BLaER1 treated with 17β-estradiol and CSF1 and Interleukin-3, amounts not matched to agents 10 nM and 100 nM (cell line): ENCODE measurements at regions not wholly inside any gene's neighbourhood (a gene's known extent, or its start where the extent isn't known, plus 50 kb on each side); places are given as distances from the start of the nearest gene placed in this dataset.

Experiments
- H3K27ac ChIP-seq, 11 experiments: shearing (Covaris generic); formaldehyde crosslinking; 2 replicates each; pipeline ENCODE4 v1.8.1; 2022
- H3K27me3 ChIP-seq, 11 experiments: shearing (Covaris generic); formaldehyde crosslinking; 2 replicates each; pipeline ENCODE4 v1.8.1; 2022
- H3K36me3 ChIP-seq, 11 experiments: shearing (Covaris generic); formaldehyde crosslinking; 2 replicates each; pipeline ENCODE4 v1.8.1; 2022
- H3K4me1 ChIP-seq, 10 experiments: shearing (Covaris generic); formaldehyde crosslinking; 2 replicates each; pipeline ENCODE4 v1.8.1; 2022
- H3K4me2 ChIP-seq, 11 experiments: shearing (Covaris generic); formaldehyde crosslinking; 2 replicates each; pipeline ENCODE4 v1.8.1; 2022
- H3K4me3 ChIP-seq, 10 experiments: shearing (Covaris generic); formaldehyde crosslinking; 2 replicates each; pipeline ENCODE4 v1.8.1; 2022
- H3K9ac ChIP-seq, 11 experiments: shearing (Covaris generic); formaldehyde crosslinking; 2 replicates each; pipeline ENCODE4 v1.8.1; 2022
- H3K9me3 ChIP-seq, 11 experiments: shearing (Covaris generic); formaldehyde crosslinking; replicated peaks in 1 of 11; 2 replicates each; pipeline ENCODE4 v1.8.1; 2022
- H4K20me1 ChIP-seq, 11 experiments: shearing (Covaris generic); formaldehyde crosslinking; 2 replicates each; pipeline ENCODE4 v1.8.1; 2022
- Cebpa-rat ChIP-seq, 11 experiments: shearing (Covaris generic); IDR thresholded peaks; 2 replicates each; pipeline ENCODE4 v1.8.1; 2022

DNA sequence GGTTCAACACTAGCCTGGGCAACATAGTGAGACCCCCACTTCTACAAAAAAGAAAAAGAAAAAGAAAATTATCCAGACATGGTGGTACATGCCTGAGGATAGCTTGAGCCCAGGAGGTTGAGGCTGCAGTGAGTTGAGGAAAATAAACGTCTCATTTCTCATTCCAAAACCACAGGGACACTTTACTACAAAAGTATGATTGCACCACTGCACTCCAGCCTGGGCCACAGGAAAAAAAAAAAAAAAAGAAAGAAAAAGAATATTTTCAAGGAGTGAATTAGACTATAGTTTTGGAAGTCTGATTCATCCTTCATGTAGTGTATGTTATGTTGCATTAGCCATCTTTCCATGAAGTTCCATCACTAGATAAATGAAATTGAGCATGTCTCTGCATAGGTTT, 149.5 kb upstream of the THBS1 start:
- no peaks in the 10 kb centered on the region for H3K36me3 ChIP-seq
- H3K27ac ChIP-seq = peak overlapping the region in 4 of 11 experiments; percentile 5 to 52 (median 22); a peak in 2 of 22 replicates
- H3K4me1 ChIP-seq = peaks cover 47 to 99% (median 67%) of the 10 kb centered on the region in 10 experiments
- H3K27me3 ChIP-seq = peaks cover 0 to 10% (median 0%) of the 10 kb centered on the region in 11 experiments; a peak in 6 of 22 replicates
- H4K20me1 ChIP-seq = no peaks in the 10 kb centered on the region
- H3K4me2 ChIP-seq = peak overlapping the region; percentile 40 to 93 (median 83); a peak in 20 of 22 replicates
- no peaks in the 10 kb centered on the region for H3K9me3 ChIP-seq
- H3K9ac ChIP-seq = no peak overlapping the region
- TF ChIP-seq Cebpa-rat (IDR thresholded peaks at IDR 0.05) = no peak
- H3K4me3 ChIP-seq = no peak overlapping the region

DNA sequence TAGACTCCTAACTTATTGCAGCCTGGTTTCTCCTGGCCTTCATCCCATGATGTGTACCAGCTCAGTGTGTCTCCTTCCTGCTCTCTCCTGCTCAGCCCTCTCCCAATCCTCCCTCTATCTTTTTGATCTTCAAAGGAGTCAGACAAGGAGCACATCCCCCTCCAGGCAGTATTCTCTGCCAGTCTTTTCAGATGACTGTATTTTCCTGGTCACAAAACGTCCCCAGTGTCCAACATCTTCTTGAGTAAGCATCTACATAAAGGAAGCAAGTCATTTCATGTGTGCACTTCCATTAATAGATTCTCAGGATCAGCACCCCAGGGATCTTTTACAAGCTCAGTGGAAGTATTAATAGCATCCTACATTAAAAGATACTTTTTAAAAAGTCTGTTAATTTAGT, 148.9 kb upstream of the THBS1 start:
- H3K27me3 ChIP-seq = peaks cover 0 to 10% (median 0%) of the 10 kb centered on the region in 11 experiments; a peak in 6 of 22 replicates
- peak overlapping the region in 2 of 11 experiments; percentile 5 to 28; a peak in 3 of 22 replicates for H3K27ac ChIP-seq
- H3K4me1 ChIP-seq = peaks cover 41 to 93% (median 61%) of the 10 kb centered on the region in 10 experiments
- no peak overlapping the region for H3K9ac ChIP-seq
- H3K36me3 ChIP-seq = no peaks in the 10 kb centered on the region
- no peak for TF ChIP-seq Cebpa-rat (IDR thresholded peaks at IDR 0.05)
- peak overlapping the region; percentile 40 to 93 (median 83) for H3K4me2 ChIP-seq
- no peaks in the 10 kb centered on the region for H4K20me1 ChIP-seq
- H3K4me3 ChIP-seq = no peak overlapping the region
- no peaks in the 10 kb centered on the region for H3K9me3 ChIP-seq

DNA sequence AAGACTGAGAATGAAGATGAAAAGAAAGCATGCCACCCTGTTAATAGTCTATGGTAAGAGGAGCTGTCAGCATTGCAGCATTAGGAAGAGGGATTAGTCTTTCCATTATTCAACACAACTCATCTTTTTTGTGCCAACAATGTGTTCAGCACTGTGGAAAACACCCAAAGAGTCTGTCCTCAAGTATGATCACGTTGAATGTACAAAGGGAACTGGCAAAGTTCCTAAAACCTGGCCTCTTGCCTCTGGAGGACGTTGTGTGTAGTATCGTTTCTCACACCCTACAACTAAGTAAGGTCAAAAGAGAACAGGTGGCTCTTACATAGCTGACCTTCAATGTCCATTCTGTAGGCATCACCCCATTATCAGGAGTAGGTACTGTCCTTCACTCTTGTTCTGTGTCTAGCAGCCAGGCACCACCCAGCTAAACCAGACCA, 147.9 kb upstream of the THBS1 start:
- peaks cover 35 to 90% (median 54%) of the 10 kb centered on the region in 10 experiments for H3K4me1 ChIP-seq
- TF ChIP-seq Cebpa-rat (IDR thresholded peaks at IDR 0.05) = no peak
- no peaks in the 10 kb centered on the region for H3K36me3 ChIP-seq
- no peak overlapping the region for H3K9ac ChIP-seq
- H3K4me3 ChIP-seq = no peak overlapping the region
- H3K4me2 ChIP-seq = peak overlapping the region in 9 of 11 experiments; percentile 4 to 92 (median 45); a peak in 14 of 22 replicates
- no peaks in the 10 kb centered on the region for H4K20me1 ChIP-seq
- H3K9me3 ChIP-seq = no peaks in the 10 kb centered on the region
- peaks cover 0 to 10% (median 0%) of the 10 kb centered on the region in 11 experiments; a peak in 6 of 22 replicates for H3K27me3 ChIP-seq
- peak overlapping the region in 2 of 11 experiments; percentile 5 to 28; a peak in 3 of 22 replicates for H3K27ac ChIP-seq

DNA sequence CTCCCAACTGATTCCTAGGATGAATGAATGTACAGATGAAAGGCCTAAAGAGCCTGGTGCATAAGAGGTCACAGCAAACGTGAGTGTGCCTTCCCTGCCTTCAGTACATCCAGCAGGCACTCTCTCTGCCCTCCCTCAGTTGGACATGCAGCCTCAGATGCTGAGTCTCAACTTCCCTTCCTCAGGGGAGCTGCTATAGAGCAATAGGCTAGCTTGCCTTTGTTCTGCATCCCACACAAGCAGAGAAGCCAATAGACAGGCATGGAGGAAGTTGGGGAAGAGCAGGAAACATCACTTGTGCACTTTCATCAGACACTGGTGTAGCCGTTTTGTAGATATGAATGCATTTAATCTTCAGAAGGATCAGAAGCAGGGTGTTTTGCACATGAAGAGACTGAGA, 147.5 kb upstream of the THBS1 start:
- Histone ChIP-seq H4K20me1 (no peaks in the 10 kb centered on the region), H3K9me3 (no peaks in the 10 kb centered on the region), H3K4me2 (peak overlapping the region in 9 of 11 experiments; percentile 4 to 92 (median 45); a peak in 13 of 22 replicates), H3K4me3 (no peak overlapping the region), H3K27me3 (peaks cover 0 to 8% (median 0%) of the 10 kb centered on the region in 11 experiments; a peak in 6 of 22 replicates), H3K36me3 (no peaks in the 10 kb centered on the region), H3K4me1 (peaks cover 30 to 90% (median 50%) of the 10 kb centered on the region in 10 experiments), H3K9ac (no peak overlapping the region), H3K27ac (peak overlapping the region in 2 of 11 experiments; percentile 13 to 28; a peak in 2 of 22 replicates)
- no peak for TF ChIP-seq Cebpa-rat (IDR thresholded peaks at IDR 0.05)

DNA sequence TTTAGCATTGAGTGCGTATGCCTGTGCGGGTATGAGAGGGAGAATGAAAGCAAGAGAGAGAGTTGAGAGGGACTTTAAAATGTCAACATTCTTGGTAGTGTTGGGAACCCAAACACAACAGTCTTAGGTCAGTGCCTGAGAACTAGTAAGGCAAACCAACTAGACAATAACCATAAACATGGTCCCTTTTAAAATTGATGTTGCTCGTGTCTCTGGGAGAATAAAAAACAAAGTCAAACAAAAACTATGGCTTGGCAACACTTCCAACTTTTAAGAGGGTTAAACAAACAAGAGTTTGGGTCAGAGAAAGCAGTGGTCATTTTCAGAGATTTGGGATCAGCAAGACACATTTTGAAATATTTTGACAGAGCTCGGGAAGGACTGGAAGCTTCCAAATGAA, 146.7 kb upstream of the THBS1 start:
- H3K9ac ChIP-seq = no peak overlapping the region
- H3K4me1 ChIP-seq = peaks cover 23 to 90% (median 42%) of the 10 kb centered on the region in 10 experiments
- no peak overlapping the region for H3K4me3 ChIP-seq
- no peaks in the 10 kb centered on the region for H3K36me3 ChIP-seq
- peak overlapping the region in 3 of 11 experiments; percentile 50 to 92 (median 61); a peak in 2 of 22 replicates for H3K4me2 ChIP-seq
- TF ChIP-seq Cebpa-rat (IDR thresholded peaks at IDR 0.05) = no peak
- no peak overlapping the region for H3K27ac ChIP-seq
- H4K20me1 ChIP-seq = no peaks in the 10 kb centered on the region
- peaks cover 0 to 3% (median 0%) of the 10 kb centered on the region in 11 experiments; a peak in 1 of 22 replicates for H3K27me3 ChIP-seq
- H3K9me3 ChIP-seq = no peaks in the 10 kb centered on the region

DNA sequence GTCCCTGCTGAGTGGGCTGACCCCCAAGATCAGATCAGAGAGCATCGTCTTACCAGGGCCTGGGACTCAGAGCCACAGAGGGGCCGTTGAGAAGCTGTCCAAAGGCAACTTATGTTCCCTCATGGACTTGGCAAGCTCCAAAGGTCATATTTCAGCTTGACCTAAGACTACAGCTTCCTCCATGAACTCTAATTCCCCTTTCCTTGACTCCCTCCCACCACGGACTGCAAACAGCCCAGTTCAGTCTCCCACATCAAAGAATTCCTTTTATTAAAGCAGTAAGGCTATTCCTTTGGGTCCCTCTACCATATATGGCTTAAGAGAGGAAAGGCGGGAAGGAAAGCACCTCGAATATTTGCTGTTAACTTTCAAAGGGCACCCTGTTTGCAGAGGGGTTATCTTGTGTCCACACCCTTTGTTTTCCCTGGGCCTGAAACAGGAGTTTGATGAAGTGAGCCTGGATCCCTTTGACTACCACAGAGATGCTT, 146.1 kb upstream of the THBS1 start:
- Histone ChIP-seq H3K27ac (no peak overlapping the region), H3K9ac (no peak overlapping the region), H3K4me2 (peak overlapping the region in 10 of 11 experiments; percentile 11 to 61 (median 22); a peak in 10 of 22 replicates), H4K20me1 (no peaks in the 10 kb centered on the region), H3K27me3 (0 out of 22 replicates have a peak, but pooled peaks cover 0 to 3% (median 0%) of the 10 kb centered on the region in 11 experiments), H3K4me1 (peaks cover 16 to 89% (median 36%) of the 10 kb centered on the region in 10 experiments), H3K9me3 (no peaks in the 10 kb centered on the region), H3K4me3 (no peak overlapping the region), H3K36me3 (no peaks in the 10 kb centered on the region)
- TF ChIP-seq Cebpa-rat (IDR thresholded peaks at IDR 0.05) = no peak

DNA sequence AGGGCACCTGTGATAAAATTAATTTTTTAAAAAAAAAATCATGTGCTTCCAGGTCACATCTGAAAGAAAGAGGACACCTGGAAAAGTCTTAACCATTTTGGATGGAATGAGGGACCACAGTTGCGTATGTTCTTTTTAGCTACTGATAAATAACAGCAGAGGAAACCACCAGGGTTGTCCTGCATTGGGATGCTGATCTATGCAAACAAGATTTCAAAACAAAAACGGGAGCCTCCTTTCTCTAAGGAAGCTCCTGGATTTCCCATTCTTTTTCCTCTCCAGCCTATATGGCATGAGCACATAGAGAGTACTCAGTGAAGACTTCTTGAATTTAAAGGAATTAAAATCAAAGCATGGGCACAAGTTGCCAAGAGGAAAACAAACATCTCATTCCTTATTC, 145.6 kb upstream of the THBS1 start:
- H3K9me3 ChIP-seq = no peaks in the 10 kb centered on the region
- no peak for TF ChIP-seq Cebpa-rat (IDR thresholded peaks at IDR 0.05)

DNA sequence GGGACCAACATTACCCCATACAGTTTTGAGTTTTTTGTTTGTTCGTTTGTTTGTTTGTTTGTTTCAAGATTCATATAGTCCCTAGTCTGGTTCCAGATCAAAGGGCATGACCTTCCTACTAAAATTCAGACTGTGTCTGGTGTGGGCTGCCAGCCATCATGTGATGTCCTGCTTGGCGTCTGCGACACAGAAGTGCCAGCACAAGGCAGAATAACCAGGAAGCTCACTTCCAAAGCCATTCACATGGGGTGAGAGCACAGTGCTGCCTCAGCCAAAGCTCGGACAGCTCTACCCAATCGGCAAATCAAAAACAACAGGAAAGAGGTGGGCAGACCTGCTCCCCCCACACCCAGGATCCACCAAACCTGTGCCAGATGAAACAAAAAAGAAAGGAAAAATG, 142.6 kb upstream of the THBS1 start:
- H3K4me1 ChIP-seq = peaks cover 0 to 60% (median 6%) of the 10 kb centered on the region in 10 experiments; a peak in 13 of 20 replicates
- 0 out of 22 replicates have a peak, but pooled peaks cover 0 to 3% (median 0%) of the 10 kb centered on the region in 11 experiments for H3K27me3 ChIP-seq
- H3K36me3 ChIP-seq = no peaks in the 10 kb centered on the region
- no peak for TF ChIP-seq Cebpa-rat (IDR thresholded peaks at IDR 0.05)
- H3K4me3 ChIP-seq = no peak overlapping the region
- H4K20me1 ChIP-seq = no peaks in the 10 kb centered on the region
- H3K9me3 ChIP-seq = no peaks in the 10 kb centered on the region
- no peak overlapping the region for H3K9ac ChIP-seq
- H3K4me2 ChIP-seq = peak overlapping the region in 3 of 11 experiments; percentile 61 to 82 (median 66); a peak in 6 of 22 replicates
- H3K27ac ChIP-seq = peak overlapping the region in 3 of 11 experiments; percentile 39 to 65 (median 45); a peak in 5 of 22 replicates

More for the DNA sequence above, 145.6 kb upstream of the THBS1 start:
- Histone ChIP-seq H4K20me1 (no peaks in the 10 kb centered on the region), H3K9ac (no peak overlapping the region), H3K4me3 (no peak overlapping the region), H3K4me2 (peak overlapping the region in 5 of 11 experiments; percentile 11 to 61 (median 25); a peak in 7 of 22 replicates), H3K4me1 (peaks cover 12 to 89% (median 31%) of the 10 kb centered on the region in 10 experiments), H3K27ac (no peak overlapping the region), H3K27me3 (0 out of 22 replicates have a peak, but pooled peaks cover 0 to 3% (median 0%) of the 10 kb centered on the region in 11 experiments), H3K36me3 (no peaks in the 10 kb centered on the region)
